HFFc6 (cell line): ENCODE measurements at regions not wholly inside any gene's neighbourhood (a gene's known extent, or its start where the extent isn't known, plus 50 kb on each side); places are given as distances from the start of the nearest gene placed in this dataset.
A peak's percentile ranks its signal among the peaks of the same experiment; 100 is the strongest.

Experiments
- DNase-seq: peaks from one replicate; pipeline ENCODE4 v3.0.0-alpha.2; 2018
- H3K27ac Mint-ChIP-seq: 2 replicates; pipeline ENCODE4 v1.8.0; 2020; ENCODE audit warnings: mild to moderate bottlenecking, mixed read lengths
- H3K27me3 Mint-ChIP-seq: 2 replicates; pipeline ENCODE4 v1.8.0; 2021; ENCODE audit warnings: mild to moderate bottlenecking, moderate library complexity, mixed read lengths; ENCODE audit not compliant: insufficient read depth
- H3K36me3 Mint-ChIP-seq: 2 replicates; pipeline ENCODE4 v1.8.0; 2021; ENCODE audit warnings: low read depth, mixed read lengths
- H3K4me1 Mint-ChIP-seq: 2 replicates; pipeline ENCODE4 v1.8.0; 2020; ENCODE audit warnings: low read depth, mixed read lengths
- H3K4me3 Mint-ChIP-seq: 2 replicates; pipeline ENCODE4 v1.8.0; 2020; ENCODE audit warnings: mild to moderate bottlenecking, moderate library complexity, mixed read lengths
- H3K9me3 Mint-ChIP-seq: 2 replicates; pipeline ENCODE4 v1.8.0; 2020; ENCODE audit warnings: mild to moderate bottlenecking, mixed read lengths
- CTCF ChIP-seq: fragments of 200-600 bp; sonication (generic); IDR thresholded peaks from 2 replicates; pipeline ENCODE4 v1.5.0; 2021; ENCODE audit warnings: antibody characterized with exemption, mild to moderate bottlenecking

GRCh38 chr12:59407799-59408198, 188.0 kb upstream of the SLC16A7 start:
- H3K9me3 Mint-ChIP-seq, result no peaks in the 10 kb centered on the region

DNA sequence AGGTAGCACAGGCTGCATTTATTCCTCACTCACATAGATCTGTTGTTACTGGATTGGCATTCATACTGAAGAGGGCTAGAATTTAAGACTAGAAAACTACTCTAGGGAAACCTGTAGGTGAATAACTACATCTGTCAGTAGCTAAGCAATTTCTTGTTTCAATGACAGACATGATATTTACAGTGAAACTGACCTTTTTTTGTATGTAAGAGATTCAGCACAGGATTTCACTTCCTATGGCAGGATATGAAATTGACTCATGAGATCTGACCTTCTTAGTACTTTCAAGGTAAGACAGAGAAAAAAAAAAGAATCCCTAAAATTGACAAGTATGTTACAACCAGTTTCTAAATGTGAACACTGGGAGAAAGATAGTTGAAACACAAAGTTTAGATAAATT, 189.8 kb upstream of the SLC16A7 start:
- no peak for TF ChIP-seq CTCF
- peaks cover 31% of the 10 kb centered on the region for H3K4me1 Mint-ChIP-seq
- DNase-seq, result no peak
- H3K27me3 Mint-ChIP-seq, result no peaks in the 10 kb centered on the region
- H3K4me3 Mint-ChIP-seq, result no peak overlapping the region
- no peak overlapping the region for H3K27ac Mint-ChIP-seq
- no peaks in the 10 kb centered on the region for H3K9me3 Mint-ChIP-seq
- H3K36me3 Mint-ChIP-seq, result no peaks in the 10 kb centered on the region

More at GRCh38 chr12:59407799-59408198, 188.0 kb upstream of the SLC16A7 start:
- DNase-seq, result no peak
- no peak for TF ChIP-seq CTCF
- no peaks in the 10 kb centered on the region; the same call in 1 of the 2 replicates for H3K27me3 Mint-ChIP-seq
- H3K4me1 Mint-ChIP-seq, result peaks cover 26% of the 10 kb centered on the region
- H3K27ac Mint-ChIP-seq, result no peak overlapping the region
- no peak overlapping the region for H3K4me3 Mint-ChIP-seq
- no peaks in the 10 kb centered on the region for H3K36me3 Mint-ChIP-seq

DNA sequence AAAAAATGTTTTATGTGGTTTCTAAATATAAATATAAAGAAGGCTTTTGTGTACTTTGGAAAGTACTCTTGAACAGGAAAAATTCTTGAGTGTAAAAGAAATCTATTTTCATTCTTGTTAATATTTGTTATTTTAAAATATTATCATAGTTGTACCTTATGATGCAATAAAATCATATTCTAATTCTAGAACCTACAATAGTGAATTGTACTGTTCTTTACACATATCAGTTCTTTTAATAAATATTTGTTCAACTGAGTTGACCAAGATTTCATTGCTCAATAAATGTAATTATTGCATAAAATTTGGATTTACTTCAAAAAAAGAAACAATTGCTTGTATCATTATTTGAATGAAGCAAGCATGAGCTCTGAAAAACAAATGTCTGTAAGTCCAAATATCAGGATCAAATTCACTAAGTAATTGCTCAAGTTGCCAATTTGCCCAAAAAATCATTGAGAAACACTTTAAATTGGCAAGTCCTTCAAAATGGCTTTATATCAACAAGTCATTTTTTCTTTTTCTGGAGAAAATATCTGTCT, 191.6 kb upstream of the SLC16A7 start:
- no peaks in the 10 kb centered on the region for H3K27me3 Mint-ChIP-seq
- peak overlapping the region; percentile 89; the same call in 1 of the 2 replicates for H3K4me3 Mint-ChIP-seq
- no peaks in the 10 kb centered on the region for H3K36me3 Mint-ChIP-seq
- TF ChIP-seq CTCF, result no peak
- no peak overlapping the region for H3K27ac Mint-ChIP-seq
- DNase-seq, result no peak
- H3K9me3 Mint-ChIP-seq, result no peaks in the 10 kb centered on the region
- H3K4me1 Mint-ChIP-seq, result peaks cover 31% of the 10 kb centered on the region

GRCh38 chr12:59403259-59403932, 192.4 kb upstream of the SLC16A7 start:
- H3K9me3 Mint-ChIP-seq, result no peaks in the 10 kb centered on the region
- H3K27me3 Mint-ChIP-seq, result no peaks in the 10 kb centered on the region
- peak; percentile 88 for TF ChIP-seq CTCF
- H3K4me1 Mint-ChIP-seq, result peaks cover 23% of the 10 kb centered on the region
- peak overlapping the region; percentile 89 for H3K4me3 Mint-ChIP-seq
- peak overlapping the region; percentile 75 for H3K27ac Mint-ChIP-seq
- peak; percentile 63 for DNase-seq
- no peaks in the 10 kb centered on the region for H3K36me3 Mint-ChIP-seq

- DNase-seq, result no peak
- no peak for TF ChIP-seq CTCF
- peaks cover 16% of the 10 kb centered on the region for H3K4me1 Mint-ChIP-seq
Measured at GRCh38 chr12:59401862-59402261, 194.0 kb upstream of the SLC16A7 start.

More at GRCh38 chr12:59401862-59402261, 194.0 kb upstream of the SLC16A7 start:
- H3K27me3 Mint-ChIP-seq, result no peaks in the 10 kb centered on the region
- no peaks in the 10 kb centered on the region for H3K36me3 Mint-ChIP-seq
- H3K27ac Mint-ChIP-seq, result no peak overlapping the region
- H3K4me3 Mint-ChIP-seq, result no peak overlapping the region
- no peaks in the 10 kb centered on the region for H3K9me3 Mint-ChIP-seq
